GM12878 (cell line): ENCODE measurements at regions not wholly inside any gene's neighbourhood (a gene's known extent, or its start where the extent isn't known, plus 50 kb on each side); places are given as distances from the start of the nearest gene placed in this dataset.

Experiments used
- ATAC-seq: fragments of 200-7000 bp; cut with Tn5 transposase; 3 replicates; pipeline ENCODE4 v1.9.1; 2020; ENCODE audit warnings: mild to moderate bottlenecking, moderate library complexity
- BruUV-seq: library from RNA; stranded (reverse); fragments of 400-500 nt; replicated peaks from 2 replicates; lab custom pipeline; 2021; lab: Mats Ljungman, UMichigan
- CTCF ChIA-PET: fragments of 300-600 bp; sonication (Branson Sonifier 250); formaldehyde crosslinking; extraction: SDS; loops from one replicate; lab custom pipeline; 2021; ENCODE audit warnings: inconsistent platforms; lab: Yijun Ruan, JAX
- POLR2A ChIA-PET: fragments of 350-600 bp; formaldehyde crosslinking; extraction: SDS; loops from one replicate; lab custom pipeline; 2021; ENCODE audit warnings: inconsistent platforms; lab: Charles Lee
- RAD21 ChIA-PET: fragments of 300-600 bp; sonication (Branson Sonifier 250); formaldehyde crosslinking; loops from one replicate; lab custom pipeline; 2023; ENCODE audit warnings: antibody characterized with exemption; ENCODE audit not compliant: unreplicated experiment; lab: Charles Lee
- SMC1A ChIA-PET: fragments of 300-600 bp; sonication (Branson Sonifier 250); formaldehyde crosslinking; loops from one replicate; lab custom pipeline; 2023; ENCODE audit not compliant: unreplicated experiment, uncharacterized antibody; lab: Charles Lee
- DNase-seq: peaks from one replicate; pipeline ENCODE4 v3.0.0-alpha.2; 2011; ENCODE audit warnings: low read depth, low spot score
- FAIRE-seq: peaks from 3 replicates; lab custom pipeline; 2011; peaks lifted over from hg19 to GRCh38; lab: Jason Lieb, UNC
- H2AFZ ChIP-seq: 2 replicates; pipeline ENCODE4 v1.6.0; 2011; ENCODE audit warnings: low read depth, low read length, control low read depth; ENCODE audit not compliant: control insufficient read depth
- H3K27ac ChIP-seq: 2 replicates; pipeline ENCODE4 v1.5.1; 2011; ENCODE audit warnings: control low read depth; ENCODE audit not compliant: control insufficient read depth, insufficient read depth
- H3K27me3 ChIP-seq, 2 experiments: replicated peaks in 1 of 2; 2 replicates each; pipeline versions ENCODE4 v1.6.0 to v1.6.1; 2011; ENCODE audit warnings: low read length in 1 of 2; ENCODE audit not compliant: control insufficient read depth in 2 of 2, insufficient read depth in 2 of 2
- H3K36me3 ChIP-seq, 2 experiments: 2 replicates each; pipeline ENCODE4 v1.5.1; 2011; ENCODE audit warnings: low read length in 1 of 2; ENCODE audit not compliant: control insufficient read depth in 2 of 2, insufficient read depth in 2 of 2
- H3K4me1 ChIP-seq: 2 replicates; pipeline ENCODE4 v1.6.1; 2011; ENCODE audit warnings: mild to moderate bottlenecking, low read length, moderate library complexity, mixed read lengths; ENCODE audit not compliant: control insufficient read depth, insufficient read depth
- H3K4me2 ChIP-seq: 2 replicates; pipeline ENCODE4 v1.6.0; 2011; ENCODE audit warnings: control low read depth; ENCODE audit not compliant: control insufficient read depth, insufficient read depth
- H3K4me3 ChIP-seq: fragments of 200-600 bp; sonication (generic); 2 replicates; pipeline ENCODE4 v1.5.1; 2016
- H3K79me2 ChIP-seq: 2 replicates; pipeline ENCODE4 v1.6.0; 2011; ENCODE audit warnings: low read length; ENCODE audit not compliant: control insufficient read depth, insufficient read depth
- H3K9ac ChIP-seq: 2 replicates; pipeline ENCODE4 v1.8.0; 2011; ENCODE audit warnings: low read length, control low read depth, mixed read lengths; ENCODE audit not compliant: control insufficient read depth, insufficient read depth
- H3K9me3 ChIP-seq: replicated peaks from 3 replicates; pipeline ENCODE4 v1.5.1; 2011; ENCODE audit warnings: mild to moderate bottlenecking, low read length; ENCODE audit not compliant: control insufficient read depth, insufficient read depth
- H4K20me1 ChIP-seq: 2 replicates; pipeline ENCODE4 v1.6.0; 2011; ENCODE audit not compliant: control insufficient read depth, insufficient read depth
- BACH1 ChIP-seq: fragments of 450-650 bp; IDR thresholded peaks from 2 replicates; pipeline ENCODE4 v1.6.1; 2017; ENCODE audit warnings: mild to moderate bottlenecking, borderline replicate concordance
- BCL3 ChIP-seq: IDR thresholded peaks from 2 replicates; pipeline ENCODE4 v1.6.1; 2011; ENCODE audit warnings: borderline replicate concordance, low read depth, mild to moderate bottlenecking, moderate library complexity, low read length; ENCODE audit not compliant: insufficient read depth, poor library complexity, severe bottlenecking
- BHLHE40 ChIP-seq, 2 experiments: fragments of 450-650 bp in 1 of 2; IDR thresholded peaks; 2 replicates each; pipeline ENCODE4 v1.6.1; 2011 to 2017; ENCODE audit warnings: low read depth in 2 of 2, borderline replicate concordance in 1 of 2, improper control_type of control experiment in 1 of 2, low read length in 1 of 2, mild to moderate bottlenecking in 1 of 2
- CREM ChIP-seq: IDR thresholded peaks from 2 replicates; pipeline ENCODE4 v1.6.1; 2014; ENCODE audit warnings: antibody characterized with exemption, low read depth
- DPF2 ChIP-seq: fragments of 450-650 bp; IDR thresholded peaks from 2 replicates; pipeline ENCODE4 v1.6.1; 2017; ENCODE audit warnings: mild to moderate bottlenecking
- EP300 ChIP-seq, 2 experiments: fragments of 150-350 bp in 1 of 2; IDR thresholded peaks; 2 replicates each; pipeline ENCODE4 v1.6.1; 2011 to 2012; ENCODE audit warnings: low read depth in 2 of 2, low read length in 2 of 2, borderline replicate concordance in 1 of 2, improper control_type of control experiment in 1 of 2, inconsistent platforms in 1 of 2; ENCODE audit not compliant: control insufficient read depth in 1 of 2
- ESRRA ChIP-seq: IDR thresholded peaks from 2 replicates; pipeline ENCODE4 v1.6.1; 2012; ENCODE audit warnings: mild to moderate bottlenecking, low read length, improper control_type of control experiment
- ETV6 ChIP-seq, 2 experiments: fragments of 450-650 bp in 1 of 2; IDR thresholded peaks in 1 of 2; conservative IDR thresholded peaks in 1 of 2; 2 replicates each; pipeline ENCODE4 v1.6.1; 2014; ENCODE audit warnings: antibody characterized with exemption in 1 of 2, borderline replicate concordance in 1 of 2, low read depth in 1 of 2, mild to moderate bottlenecking in 1 of 2, moderate library complexity in 1 of 2
- FOXM1 ChIP-seq: IDR thresholded peaks from 2 replicates; pipeline ENCODE4 v1.6.1; 2012; ENCODE audit warnings: low read depth, mild to moderate bottlenecking, inconsistent platforms, low read length, moderate library complexity
- HDAC2 ChIP-seq: fragments of 200-600 bp; sonication (generic); IDR thresholded peaks from 2 replicates; pipeline ENCODE4 v1.6.1; 2017
- IKZF1 ChIP-seq: fragments of 450-650 bp; conservative IDR thresholded peaks from 2 replicates; pipeline ENCODE4 v1.6.1; 2017; ENCODE audit warnings: antibody characterized with exemption, mild to moderate bottlenecking
- MTA2 ChIP-seq: fragments of 450-650 bp; IDR thresholded peaks from 2 replicates; pipeline ENCODE4 v1.6.1; 2016; ENCODE audit warnings: low read depth, mild to moderate bottlenecking, moderate library complexity
- NBN ChIP-seq: fragments of 450-650 bp; IDR thresholded peaks from 2 replicates; pipeline ENCODE4 v1.6.1; 2016
- NR2F1 ChIP-seq: fragments of 450-650 bp; conservative IDR thresholded peaks from 2 replicates; pipeline ENCODE4 v1.6.1; 2017; ENCODE audit warnings: mild to moderate bottlenecking
- PKNOX1 ChIP-seq: fragments of 450-650 bp; IDR thresholded peaks from 2 replicates; pipeline ENCODE4 v1.6.1; 2016; ENCODE audit warnings: mild to moderate bottlenecking
- PML ChIP-seq: IDR thresholded peaks from 2 replicates; pipeline ENCODE4 v1.6.1; 2012; ENCODE audit warnings: low read length, inconsistent platforms
- POU2F2 ChIP-seq: IDR thresholded peaks from 3 replicates; pipeline ENCODE4 v1.6.1; 2011; ENCODE audit warnings: low read depth, mild to moderate bottlenecking, low read length, borderline replicate concordance
- RB1 ChIP-seq: fragments of 450-650 bp; formaldehyde crosslinking; IDR thresholded peaks from 2 replicates; pipeline ENCODE4 v1.6.1; 2017; ENCODE audit warnings: mild to moderate bottlenecking, borderline replicate concordance
- RUNX3 ChIP-seq: IDR thresholded peaks from 2 replicates; pipeline ENCODE4 v1.6.1; 2012; ENCODE audit warnings: low read length, inconsistent platforms
- SMARCA5 ChIP-seq: fragments of 450-650 bp; IDR thresholded peaks from 2 replicates; pipeline ENCODE4 v1.6.1; 2017; ENCODE audit warnings: mild to moderate bottlenecking
- TCF7 ChIP-seq: IDR thresholded peaks from 2 replicates; pipeline ENCODE4 v1.6.1; 2014; ENCODE audit warnings: antibody characterized with exemption, borderline replicate concordance
- WGBS: methylation state at CpG from one replicate; pipeline ENCODE4 v1.1.6; 2016; ENCODE audit warnings: low lambda C conversion rate; ENCODE audit not compliant: insufficient replicate concordance, insufficient coverage; ENCODE audit errors: missing lambda C conversion rate; 5-methylcytosine and 5-hydroxymethylcytosine counted together
- in situ Hi-C: fragments of 300-500 bp; cut with MboI; formaldehyde crosslinking; loops from 9 replicates; pipeline ENCODE4 v1.14.3; 2018; ENCODE audit warnings: mixed read lengths
- intact Hi-C: fragments of 100-400 bp; cut with micrococcal nuclease; formaldehyde crosslinking; loops from one replicate; pipeline ENCODE4 v1.14.2; 2022; ENCODE audit not compliant: unreplicated experiment

- no peaks in the 10 kb centered on the region for H3K36me3 ChIP-seq
- ChIA-PET POLR2A (interaction anchor here (0.5 to 1.8 kb wide), 3 partner anchors 52 to 503 kb away, joined by 3 to 6 read pairs (median 3); no protein-coding TSS in a partner anchor), SMC1A (interaction anchor here (0.8 to 2.4 kb wide), 9 partner anchors 9 to 146 kb away, joined by 3 to 10 read pairs (median 3); no protein-coding TSS in a partner anchor), CTCF (interaction anchor here (1.0 to 1.9 kb wide), 4 partner anchors 29 to 146 kb away, joined by 4 to 9 read pairs (median 5); no protein-coding TSS in a partner anchor), RAD21 (interaction anchor here (0.7 to 2.7 kb wide), 10 partner anchors 12 to 52 kb away, joined by 3 to 16 read pairs (median 3); no protein-coding TSS in a partner anchor)
- in situ Hi-C loops: no loop called here
- intact Hi-C loops: loop anchor here (2.0 to 5.0 kb wide), 4 partner anchors 41 to 119 kb away; partner anchors contain the start of gene RALGPS2
- ATAC-seq (peak; percentile 83), DNase-seq (peak; percentile 72), FAIRE-seq (peak; percentile 56)
- H3K9ac ChIP-seq: peak overlapping the region; percentile 24; the same call in 1 of the 2 replicates
- no peak overlapping the region; the same call in 1 of the 2 replicates for H3K4me3 ChIP-seq
- H3K27ac ChIP-seq: peak overlapping the region; percentile 50
- BruUV-seq: no TSS peak
- H4K20me1 ChIP-seq: no peaks in the 10 kb centered on the region
- 2% methylated on average over 6 of the region's 6 CpGs for WGBS
- H2AFZ ChIP-seq: peak overlapping the region; percentile 49
- H3K9me3 ChIP-seq: no peaks in the 10 kb centered on the region
- peaks cover 41% of the 10 kb centered on the region for H3K4me1 ChIP-seq
- H3K79me2 ChIP-seq: no peaks in the 10 kb centered on the region
- H3K27me3 ChIP-seq: no peaks in the 10 kb centered on the region
- H3K4me2 ChIP-seq: peak overlapping the region; percentile 11
- TF ChIP-seq DPF2: 0 out of 2 replicates have a peak, but pooled peaks have one; percentile 30
- 0 out of 2 replicates have a peak, but pooled peaks have one; percentile 25 for TF ChIP-seq CREM
- no peak for TF ChIP-seq ETV6 (conservative IDR thresholded peaks at IDR 0.05 in 1 of 2, IDR thresholded peaks at IDR 0.05 in 1 of 2; ENCODE audit: borderline replicate concordance in 1 of 2, low read depth in 1 of 2)
- peak; percentile 54; the same call in 1 of the 2 replicates for TF ChIP-seq FOXM1
- peak; percentile 68 for TF ChIP-seq PKNOX1
- 0 out of 2 replicates have a peak, but pooled peaks have one; percentile 56 for TF ChIP-seq PML
- peak in 1 of 2 experiments; percentile 69; a peak in 1 of 4 replicates for TF ChIP-seq BHLHE40 (IDR thresholded peaks at IDR 0.05; ENCODE audit: borderline replicate concordance in 1 of 2, low read depth in 2 of 2, low read length in 1 of 2)
- TF ChIP-seq HDAC2: no peak
- 0 out of 4 replicates have a peak, but pooled peaks of 1 of the 2 experiments have one; percentile 21 for TF ChIP-seq EP300 (IDR thresholded peaks at IDR 0.05; ENCODE audit: borderline replicate concordance in 1 of 2, control insufficient read depth in 1 of 2, low read depth in 2 of 2, low read length in 2 of 2)
- TF ChIP-seq MTA2: peak; percentile 86
- TF ChIP-seq SMARCA5: no peak
- TF ChIP-seq RB1: no peak
- TF ChIP-seq NR2F1: 0 out of 2 replicates have a peak, but pooled peaks have one; percentile 26
- peak; percentile 43; the same call in 1 of the 2 replicates for TF ChIP-seq BACH1
- TF ChIP-seq BCL3: peak; percentile 87
- 0 out of 2 replicates have a peak, but pooled peaks have one; percentile 21 for TF ChIP-seq IKZF1
- TF ChIP-seq NBN: peak; percentile 79; the same call in 1 of the 2 replicates
- TF ChIP-seq POU2F2: peak; percentile 49; the same call in 1 of the 3 replicates
- TF ChIP-seq RUNX3: peak; percentile 85
- no peak for TF ChIP-seq TCF7
- no peak for TF ChIP-seq ESRRA
Observed at GRCh38 chr1:178607718-178608408, 95.0 kb downstream of the TEX35 start.
